Endodermal cell (in vitro differentiated cells): ENCODE measurements at regions not wholly inside any gene's neighbourhood (a gene's known extent, or its start where the extent isn't known, plus 50 kb on each side); places are given as distances from the start of the nearest gene placed in this dataset.
A peak's percentile ranks its signal among the peaks of the same experiment; 100 is the strongest.
"Not testable (repeated sequence)": the region's sequence is repeated elsewhere in the genome, so short reads cannot be mapped to it uniquely, and the experiment has no call there.

Source experiments
- DNase-seq: peaks from one replicate; pipeline ENCODE4 v3.0.0-alpha.2; 2017
- H3K27ac ChIP-seq: 2 replicates; pipeline ENCODE4 v1.5.1; 2013; ENCODE audit warnings: mild to moderate bottlenecking, low read depth, low read length, moderate library complexity
- H3K27me3 ChIP-seq: 2 replicates; pipeline ENCODE4 v1.6.1; 2013; ENCODE audit warnings: mild to moderate bottlenecking, low read length, moderate library complexity; ENCODE audit not compliant: insufficient read depth, control insufficient read depth, poor library complexity, severe bottlenecking
- H3K36me3 ChIP-seq: 2 replicates; pipeline ENCODE4 v1.7.0; 2013; ENCODE audit warnings: mild to moderate bottlenecking, low read length, moderate library complexity; ENCODE audit not compliant: control insufficient read depth, insufficient read depth
- H3K4me1 ChIP-seq: one replicate; pipeline ENCODE4 v1.7.0; 2013; ENCODE audit warnings: low read length; ENCODE audit not compliant: control insufficient read depth, insufficient read depth
- H3K4me3 ChIP-seq: 2 replicates; pipeline ENCODE4 v1.5.1; 2013; ENCODE audit warnings: mild to moderate bottlenecking, low read length, moderate library complexity
- H3K9ac ChIP-seq: 2 replicates; pipeline ENCODE4 v1.6.1; 2013; ENCODE audit warnings: mild to moderate bottlenecking, low read length, moderate library complexity; ENCODE audit not compliant: poor library complexity, severe bottlenecking; ENCODE audit errors: extremely low read depth
- H3K9me3 ChIP-seq: 2 replicates; pipeline ENCODE4 v1.6.1; 2013; ENCODE audit warnings: mild to moderate bottlenecking, low read length, moderate library complexity; ENCODE audit not compliant: control insufficient read depth
- H3K27ac Mint-ChIP-seq: 2 replicates; pipeline ENCODE4 v1.8.0; 2020; ENCODE audit warnings: mixed read lengths
- H3K27me3 Mint-ChIP-seq: 2 replicates; pipeline ENCODE4 v1.8.0; 2021; ENCODE audit warnings: mild to moderate bottlenecking, mixed read lengths; ENCODE audit not compliant: insufficient read depth
- H3K36me3 Mint-ChIP-seq: 2 replicates; pipeline ENCODE4 v1.8.0; 2020; ENCODE audit warnings: low read depth, mixed read lengths
- H3K4me1 Mint-ChIP-seq: 2 replicates; pipeline ENCODE4 v1.8.0; 2020; ENCODE audit warnings: mixed read lengths
- H3K4me3 Mint-ChIP-seq: 2 replicates; pipeline ENCODE4 v1.8.0; 2020; ENCODE audit warnings: mild to moderate bottlenecking, moderate library complexity, mixed read lengths
- H3K9me3 Mint-ChIP-seq: 2 replicates; pipeline ENCODE4 v1.8.0; 2020; ENCODE audit warnings: mild to moderate bottlenecking, mixed read lengths
- CTCF ChIP-seq: fragments of 200-600 bp; sonication (generic); conservative IDR thresholded peaks from 2 replicates; pipeline ENCODE4 v1.5.0; 2021; ENCODE audit warnings: antibody characterized with exemption, mild to moderate bottlenecking
- WGBS, 2 experiments: methylation state at CpG; one replicate each; pipeline versions ENCODE4 v1.1.5 to v1.1.7; 2013; ENCODE audit warnings: missing lambda C conversion rate in 2 of 2, mixed read lengths in 1 of 2; ENCODE audit not compliant: insufficient coverage in 1 of 2, insufficient read length in 1 of 2; 5-methylcytosine and 5-hydroxymethylcytosine counted together

- Histone ChIP-seq H3K4me1 (peaks cover 6% of the 10 kb centered on the region), H3K9me3 (peaks cover 14% of the 10 kb centered on the region), H3K27me3 (no peaks in the 10 kb centered on the region), H3K27ac (no peak overlapping the region), H3K9ac (no peak overlapping the region), H3K36me3 (peaks cover 14% of the 10 kb centered on the region), H3K4me3 (no peak overlapping the region)
- Mint-ChIP-seq H3K27ac (no peak overlapping the region), H3K9me3 (peaks cover 20% of the 10 kb centered on the region), H3K4me3 (no peak overlapping the region), H3K36me3 (peaks cover 24% of the 10 kb centered on the region), H3K4me1 (peaks cover 9% of the 10 kb centered on the region), H3K27me3 (peaks cover 1% of the 10 kb centered on the region)
- peak; percentile 14 for TF ChIP-seq CTCF
- 86 to 93% methylated on average over 4 to 7 of the region's 7 CpGs for WGBS, 2 experiments
- no peak for DNase-seq
Observed at GRCh38 chr6:27040244-27041042, 207.1 kb upstream of the PRSS16 start.

GRCh38 chr6:27043244-27043643 is 204.3 kb upstream of the PRSS16 start:
- Histone ChIP-seq H3K27ac (no peak overlapping the region), H3K9ac (no peak overlapping the region), H3K27me3 (no peaks in the 10 kb centered on the region), H3K36me3 (peaks cover 26% of the 10 kb centered on the region), H3K4me3 (no peak overlapping the region), H3K4me1 (peaks cover 6% of the 10 kb centered on the region), H3K9me3 (peaks cover 28% of the 10 kb centered on the region)
- DNase-seq, result no peak
- H3K4me3 Mint-ChIP-seq, result no peak overlapping the region
- 100% methylated on average over 2 of the region's 2 CpGs for WGBS, 2 experiments
- peaks cover 40% of the 10 kb centered on the region for H3K9me3 Mint-ChIP-seq
- H3K36me3 Mint-ChIP-seq, result peaks cover 39% of the 10 kb centered on the region
- H3K4me1 Mint-ChIP-seq, result peaks cover 12% of the 10 kb centered on the region
- no peak overlapping the region for H3K27ac Mint-ChIP-seq
- H3K27me3 Mint-ChIP-seq, result peaks cover 2% of the 10 kb centered on the region
- TF ChIP-seq CTCF, result no peak

GRCh38 chr6:27045131-27045530 is 202.4 kb upstream of the PRSS16 start:
- DNase-seq, H3K9ac ChIP-seq, H3K27me3 Mint-ChIP-seq, H3K27ac Mint-ChIP-seq, H3K4me3 ChIP-seq, H3K27me3 ChIP-seq, H3K4me3 Mint-ChIP-seq, H3K27ac ChIP-seq, H3K4me1 ChIP-seq: not testable (repeated sequence)
- Histone ChIP-seq H3K36me3 (peaks cover 26% of the 10 kb centered on the region), H3K9me3 (peaks cover 28% of the 10 kb centered on the region)
- H3K36me3 Mint-ChIP-seq, result peaks cover 39% of the 10 kb centered on the region
- peaks cover 11% of the 10 kb centered on the region for H3K4me1 Mint-ChIP-seq
- WGBS, 2 experiments, result 95% methylated on average over 26 of the region's 26 CpGs; no CpG with 5 or more reads in 1 of the 2 experiments
- peaks cover 51% of the 10 kb centered on the region for H3K9me3 Mint-ChIP-seq

- not testable (repeated sequence) for H3K27me3 ChIP-seq, H3K27ac ChIP-seq, H3K27me3 Mint-ChIP-seq, H3K4me3 ChIP-seq, DNase-seq, H3K4me1 ChIP-seq, H3K9ac ChIP-seq
- Mint-ChIP-seq H3K4me1 (peaks cover 16% of the 10 kb centered on the region), H3K4me3 (peak overlapping the region; percentile 7), H3K27ac (peak overlapping the region; percentile 97), H3K36me3 (peaks cover 35% of the 10 kb centered on the region), H3K9me3 (peaks cover 51% of the 10 kb centered on the region)
- H3K9me3 ChIP-seq, result peaks cover 24% of the 10 kb centered on the region
- WGBS, 2 experiments, result 37 to 71% methylated on average over 3 of the region's 5 CpGs
- H3K36me3 ChIP-seq, result peaks cover 26% of the 10 kb centered on the region
Observed at GRCh38 chr6:27047725-27048124, 199.8 kb upstream of the PRSS16 start.
